K562 (cell line): ENCODE measurements at regions not wholly inside any gene's neighbourhood (a gene's known extent, or its start where the extent isn't known, plus 50 kb on each side); places are given as distances from the start of the nearest gene placed in this dataset.

Experiments
- CHD1 ChIP-seq: fragments of 200-600 bp; sonication (generic); IDR thresholded peaks from one replicate; pipeline ENCODE4 v1.6.1; 2012; ENCODE audit warnings: mild to moderate bottlenecking, moderate library complexity, low read length, inconsistent platforms
- CREM ChIP-seq: IDR thresholded peaks from 2 replicates; pipeline ENCODE4 v1.6.1; 2014; ENCODE audit warnings: antibody characterized with exemption, low read depth
- EP400 ChIP-seq: fragments of 450-650 bp; IDR thresholded peaks from 2 replicates; pipeline ENCODE4 v1.6.1; 2017; ENCODE audit warnings: antibody characterized with exemption, mild to moderate bottlenecking, moderate library complexity
- ESRRA ChIP-seq: fragments of 450-650 bp; IDR thresholded peaks from 2 replicates; pipeline ENCODE4 v1.6.1; 2014; ENCODE audit warnings: low read depth, mild to moderate bottlenecking, moderate library complexity, borderline replicate concordance
- GATAD2B ChIP-seq: fragments of 450-650 bp; IDR thresholded peaks from 2 replicates; pipeline ENCODE4 v1.6.1; 2017; ENCODE audit warnings: mild to moderate bottlenecking, borderline replicate concordance
- GTF3C2 ChIP-seq: IDR thresholded peaks from 3 replicates; pipeline ENCODE4 v1.6.1; 2011; ENCODE audit warnings: borderline replicate concordance, mild to moderate bottlenecking, moderate library complexity; ENCODE audit not compliant: insufficient read length; ENCODE audit errors: extremely low read depth
- IRF9 ChIP-seq: fragments of 450-650 bp; IDR thresholded peaks from 2 replicates; pipeline ENCODE4 v1.6.1; 2016; ENCODE audit warnings: missing biosample characterization, missing genetic modification characterization
- LEF1 ChIP-seq: fragments of 450-650 bp; IDR thresholded peaks from 2 replicates; pipeline ENCODE4 v1.6.1; 2016; ENCODE audit warnings: mild to moderate bottlenecking
- MCM5 ChIP-seq: fragments of 450-650 bp; IDR thresholded peaks from 2 replicates; pipeline ENCODE4 v1.6.1; 2016; ENCODE audit warnings: low read depth
- MIER1 ChIP-seq: fragments of 450-650 bp; IDR thresholded peaks from 2 replicates; pipeline ENCODE4 v1.6.1; 2016; ENCODE audit warnings: antibody characterized with exemption, mild to moderate bottlenecking, low read depth
- PHF20 ChIP-seq: fragments of 450-650 bp; IDR thresholded peaks from 2 replicates; pipeline ENCODE4 v1.6.1; 2018; ENCODE audit not compliant: partially characterized antibody
- SMAD3 ChIP-seq: fragments of 450-650 bp; formaldehyde crosslinking; conservative IDR thresholded peaks from 2 replicates; pipeline ENCODE4 v1.4.0; 2020; ENCODE audit warnings: mild to moderate bottlenecking
- SMAD4 ChIP-seq: fragments of 250-450 bp; sonication (Bioruptor Pico); conservative IDR thresholded peaks from 2 replicates; pipeline ENCODE4 v1.8.0; 2021; ENCODE audit warnings: inconsistent platforms, mild to moderate bottlenecking, moderate library complexity
- TAL1 ChIP-seq: fragments of 450-650 bp; IDR thresholded peaks from 2 replicates; pipeline ENCODE4 v1.6.1; 2016; ENCODE audit warnings: mild to moderate bottlenecking
- ZNF589 ChIP-seq: fragments of 200-800 bp; sonication (Bioruptor generic); IDR thresholded peaks from 2 replicates; pipeline ENCODE4 v1.6.1; 2016; ENCODE audit warnings: low read depth, missing genetic modification characterization, missing compliant biosample characterization
- ZNF592 ChIP-seq: fragments of 450-650 bp; IDR thresholded peaks from 2 replicates; pipeline ENCODE4 v1.6.1; 2017; ENCODE audit warnings: antibody characterized with exemption, mild to moderate bottlenecking
- ZNF766 ChIP-seq: fragments of 200-800 bp; sonication (Bioruptor generic); conservative IDR thresholded peaks from 2 replicates; pipeline ENCODE4 v1.6.1; 2016; ENCODE audit warnings: missing genetic modification characterization, missing compliant biosample characterization
- TF ChIP-seq, protein P1 (sequence below): fragments of 250-450 bp; sonication (Bioruptor Pico); IDR thresholded peaks from 2 replicates; pipeline ENCODE4 v1.5.0; 2021; ENCODE audit warnings: mild to moderate bottlenecking, borderline replicate concordance

- TF ChIP-seq ZNF766 (CRISPR knock-in tag), result no peak
- no peak for TF ChIP-seq ZNF589 (CRISPR knock-in tag)
- TF ChIP-seq GTF3C2, result no peak
- peak; percentile 80 for TF ChIP-seq ZNF592
- TF ChIP-seq CREM, result peak; percentile 59; the same call in 1 of the 2 replicates
- TF ChIP-seq SMAD3 (CRISPR knock-in tag), result no peak
- TF ChIP-seq CHD1, result no peak
- TF ChIP-seq EP400, result peak; percentile 14; the same call in 1 of the 2 replicates
- peak; percentile 33; the same call in 1 of the 2 replicates for TF ChIP-seq TAL1
- TF ChIP-seq, protein P1, sequence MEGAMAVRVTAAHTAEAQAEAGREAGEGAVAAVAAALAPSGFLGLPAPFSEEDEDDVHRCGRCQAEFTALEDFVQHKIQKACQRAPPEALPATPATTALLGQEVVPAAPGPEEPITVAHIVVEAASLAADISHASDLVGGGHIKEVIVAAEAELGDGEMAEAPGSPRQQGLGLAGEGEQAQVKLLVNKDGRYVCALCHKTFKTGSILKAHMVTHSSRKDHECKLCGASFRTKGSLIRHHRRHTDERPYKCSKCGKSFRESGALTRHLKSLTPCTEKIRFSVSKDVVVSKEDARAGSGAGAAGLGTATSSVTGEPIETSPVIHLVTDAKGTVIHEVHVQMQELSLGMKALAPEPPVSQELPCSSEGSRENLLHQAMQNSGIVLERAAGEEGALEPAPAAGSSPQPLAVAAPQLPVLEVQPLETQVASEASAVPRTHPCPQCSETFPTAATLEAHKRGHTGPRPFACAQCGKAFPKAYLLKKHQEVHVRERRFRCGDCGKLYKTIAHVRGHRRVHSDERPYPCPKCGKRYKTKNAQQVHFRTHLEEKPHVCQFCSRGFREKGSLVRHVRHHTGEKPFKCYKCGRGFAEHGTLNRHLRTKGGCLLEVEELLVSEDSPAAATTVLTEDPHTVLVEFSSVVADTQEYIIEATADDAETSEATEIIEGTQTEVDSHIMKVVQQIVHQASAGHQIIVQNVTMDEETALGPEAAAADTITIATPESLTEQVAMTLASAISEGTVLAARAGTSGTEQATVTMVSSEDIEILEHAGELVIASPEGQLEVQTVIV (CRISPR knock-in tag), result no peak
- no peak for TF ChIP-seq ESRRA
- TF ChIP-seq GATAD2B, result no peak
- TF ChIP-seq LEF1, result peak; percentile 77
- TF ChIP-seq MIER1, result no peak
- TF ChIP-seq SMAD4 (CRISPR knock-in tag), result peak; percentile 30; the same call in 1 of the 2 replicates
- no peak for TF ChIP-seq PHF20
- no peak for TF ChIP-seq MCM5
- no peak for TF ChIP-seq IRF9 (tag)
Measured at GRCh38 chr2:74077636-74078035, 70.1 kb downstream of the BOLA3 start (continued).
